K562 (cell line): ENCODE measurements at regions not wholly inside any gene's neighbourhood (a gene's known extent, or its start where the extent isn't known, plus 50 kb on each side); places are given as distances from the start of the nearest gene placed in this dataset.

Source experiments
- CTCF ChIP-seq, 3 experiments: IDR thresholded peaks in 2 of 3; conservative IDR thresholded peaks in 1 of 3; 2 replicates each; pipeline ENCODE4 v1.5.1; 2011 to 2012; ENCODE audit warnings: low read length in 3 of 3, mild to moderate bottlenecking in 3 of 3, control low read depth in 2 of 3, improper control_type of control experiment in 1 of 3, inconsistent platforms in 1 of 3, low read depth in 1 of 3, mixed read lengths in 1 of 3, moderate library complexity in 1 of 3; ENCODE audit not compliant: insufficient read depth in 2 of 3
- NFIX ChIP-seq: fragments of 250-450 bp; sonication (Bioruptor Pico); IDR thresholded peaks from 2 replicates; pipeline ENCODE4 v1.4.0; 2020; ENCODE audit warnings: low read depth, mild to moderate bottlenecking, moderate library complexity
- POLR2A ChIP-seq: fragments of 450-650 bp; conservative IDR thresholded peaks from 2 replicates; pipeline ENCODE4 v1.6.1; 2016
- RFX5 ChIP-seq: IDR thresholded peaks from 2 replicates; pipeline ENCODE4 v1.6.1; 2011; ENCODE audit warnings: low read depth, mild to moderate bottlenecking, improper control_type of control experiment, low read length
- SMARCA5 ChIP-seq: fragments of 450-650 bp; IDR thresholded peaks from 2 replicates; pipeline ENCODE4 v1.6.1; 2016
- ZFP30 ChIP-seq: fragments of 250-450 bp; sonication (Bioruptor Pico); IDR thresholded peaks from 2 replicates; pipeline ENCODE4 v1.8.0; 2022; ENCODE audit warnings: moderate library complexity, mild to moderate bottlenecking, inconsistent platforms, borderline replicate concordance
- ZNF274 ChIP-seq: IDR thresholded peaks from 2 replicates; pipeline ENCODE4 v1.6.1; 2011; ENCODE audit warnings: low read depth, mild to moderate bottlenecking, low read length, moderate library complexity, borderline replicate concordance
- TF ChIP-seq, protein P1 (sequence below): fragments of 450-650 bp; IDR thresholded peaks from 2 replicates; pipeline ENCODE4 v1.6.1; 2017; ENCODE audit warnings: antibody characterized with exemption, mild to moderate bottlenecking

GRCh38 chr3:28905798-28906197 lies 375.1 kb upstream of the RBMS3 start:
- TF ChIP-seq, protein P1, sequence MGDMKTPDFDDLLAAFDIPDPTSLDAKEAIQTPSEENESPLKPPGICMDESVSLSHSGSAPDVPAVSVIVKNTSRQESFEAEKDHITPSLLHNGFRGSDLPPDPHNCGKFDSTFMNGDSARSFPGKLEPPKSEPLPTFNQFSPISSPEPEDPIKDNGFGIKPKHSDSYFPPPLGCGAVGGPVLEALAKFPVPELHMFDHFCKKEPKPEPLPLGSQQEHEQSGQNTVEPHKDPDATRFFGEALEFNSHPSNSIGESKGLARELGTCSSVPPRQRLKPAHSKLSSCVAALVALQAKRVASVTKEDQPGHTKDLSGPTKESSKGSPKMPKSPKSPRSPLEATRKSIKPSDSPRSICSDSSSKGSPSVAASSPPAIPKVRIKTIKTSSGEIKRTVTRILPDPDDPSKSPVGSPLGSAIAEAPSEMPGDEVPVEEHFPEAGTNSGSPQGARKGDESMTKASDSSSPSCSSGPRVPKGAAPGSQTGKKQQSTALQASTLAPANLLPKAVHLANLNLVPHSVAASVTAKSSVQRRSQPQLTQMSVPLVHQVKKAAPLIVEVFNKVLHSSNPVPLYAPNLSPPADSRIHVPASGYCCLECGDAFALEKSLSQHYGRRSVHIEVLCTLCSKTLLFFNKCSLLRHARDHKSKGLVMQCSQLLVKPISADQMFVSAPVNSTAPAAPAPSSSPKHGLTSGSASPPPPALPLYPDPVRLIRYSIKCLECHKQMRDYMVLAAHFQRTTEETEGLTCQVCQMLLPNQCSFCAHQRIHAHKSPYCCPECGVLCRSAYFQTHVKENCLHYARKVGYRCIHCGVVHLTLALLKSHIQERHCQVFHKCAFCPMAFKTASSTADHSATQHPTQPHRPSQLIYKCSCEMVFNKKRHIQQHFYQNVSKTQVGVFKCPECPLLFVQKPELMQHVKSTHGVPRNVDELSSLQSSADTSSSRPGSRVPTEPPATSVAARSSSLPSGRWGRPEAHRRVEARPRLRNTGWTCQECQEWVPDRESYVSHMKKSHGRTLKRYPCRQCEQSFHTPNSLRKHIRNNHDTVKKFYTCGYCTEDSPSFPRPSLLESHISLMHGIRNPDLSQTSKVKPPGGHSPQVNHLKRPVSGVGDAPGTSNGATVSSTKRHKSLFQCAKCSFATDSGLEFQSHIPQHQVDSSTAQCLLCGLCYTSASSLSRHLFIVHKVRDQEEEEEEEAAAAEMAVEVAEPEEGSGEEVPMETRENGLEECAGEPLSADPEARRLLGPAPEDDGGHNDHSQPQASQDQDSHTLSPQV = no peak
- no peak for TF ChIP-seq ZFP30 (CRISPR knock-in tag)
- no peak for TF ChIP-seq POLR2A
- TF ChIP-seq CTCF (IDR thresholded peaks at IDR 0.05 in 2 of 3, conservative IDR thresholded peaks at IDR 0.05 in 1 of 3; ENCODE audit: insufficient read depth in 2 of 3, low read depth in 1 of 3, low read length in 3 of 3) = no peak
- TF ChIP-seq NFIX = no peak
- TF ChIP-seq SMARCA5 = no peak
- no peak for TF ChIP-seq RFX5
- TF ChIP-seq ZNF274 = no peak
